Fibroblast of skin of abdomen (primary cell): ENCODE measurements at regions not wholly inside any gene's neighbourhood (a gene's known extent, or its start where the extent isn't known, plus 50 kb on each side); places are given as distances from the start of the nearest gene placed in this dataset.
A peak's percentile ranks its signal among the peaks of the same experiment; 100 is the strongest.
"Not testable (repeated sequence)": the region's sequence is repeated elsewhere in the genome, so short reads cannot be mapped to it uniquely, and the experiment has no call there.

ENCODE experiments used
- DNase-seq: peaks from one replicate; pipeline ENCODE4 v3.0.0-alpha.2; 2013

- no peak for DNase-seq
These were observed 157.9 kb upstream of the CREB1 start for GRCh38 chr2:207371877-207372276.

GRCh38 chr2:207372483-207372882, 157.3 kb upstream of the CREB1 start:
- no peak for DNase-seq

GRCh38 chr2:207375207-207375875, 154.4 kb upstream of the CREB1 start:
- DNase-seq: no peak

- DNase-seq: not testable (repeated sequence)
These were observed 151.1 kb upstream of the CREB1 start for GRCh38 chr2:207378620-207379019.

- no peak for DNase-seq
These were observed 144.7 kb upstream of the CREB1 start for GRCh38 chr2:207385076-207385475.

- peak; percentile 83 for DNase-seq
These were observed 143.9 kb upstream of the CREB1 start for GRCh38 chr2:207385903-207386302.

GRCh38 chr2:207387001-207387571, 142.7 kb upstream of the CREB1 start:
- DNase-seq: no peak

GRCh38 chr2:207390302-207391095, 139.3 kb upstream of the CREB1 start:
- DNase-seq: peak; percentile 36

GRCh38 chr2:207394203-207394781, 135.5 kb upstream of the CREB1 start:
- DNase-seq: peak; percentile 53

- peak; percentile 99 for DNase-seq
These were observed 134.8 kb upstream of the CREB1 start for GRCh38 chr2:207394812-207395534.

- DNase-seq: no peak
These were observed 134.1 kb upstream of the CREB1 start for GRCh38 chr2:207395535-207396251.

- peak; percentile 27 for DNase-seq
These were observed 131.7 kb upstream of the CREB1 start for GRCh38 chr2:207397917-207398655.

GRCh38 chr2:207399301-207399700, 130.5 kb upstream of the CREB1 start:
- DNase-seq: no peak

GRCh38 chr2:207401338-207401737, 128.4 kb upstream of the CREB1 start:
- DNase-seq: no peak

GRCh38 chr2:207403141-207403540, 126.6 kb upstream of the CREB1 start:
- no peak for DNase-seq

GRCh38 chr2:207403950-207404349, 125.8 kb upstream of the CREB1 start:
- DNase-seq: no peak

- no peak for DNase-seq
These were observed 124.6 kb upstream of the CREB1 start for GRCh38 chr2:207405150-207405549.

GRCh38 chr2:207408086-207408794, 121.5 kb upstream of the CREB1 start:
- peak; percentile 45 for DNase-seq

- DNase-seq: no peak
These were observed 120.2 kb upstream of the CREB1 start for GRCh38 chr2:207409517-207409916.

GRCh38 chr2:207412787-207413310, 116.9 kb upstream of the CREB1 start:
- no peak for DNase-seq
